GM12892 (cell line): ENCODE measurements at regions not wholly inside any gene's neighbourhood (a gene's known extent, or its start where the extent isn't known, plus 50 kb on each side); places are given as distances from the start of the nearest gene placed in this dataset.

Experiments
- DNase-seq: peaks from one replicate; pipeline ENCODE4 v3.0.0; 2011; ENCODE audit not compliant: insufficient read length
- FAIRE-seq: peaks from 2 replicates; lab custom pipeline; 2011; peaks lifted over from hg19 to GRCh38; lab: Jason Lieb, UNC
- POLR2A ChIP-seq: IDR thresholded peaks from 2 replicates; pipeline ENCODE4 v1.6.1; 2011; ENCODE audit warnings: low read depth, low read length, control low read depth
- POLR2AphosphoS5 ChIP-seq: IDR thresholded peaks from 2 replicates; pipeline ENCODE4 v1.6.1; 2011; ENCODE audit warnings: low read depth, low read length, control low read depth
- TAF1 ChIP-seq: IDR thresholded peaks from 2 replicates; pipeline ENCODE4 v1.6.1; 2011; ENCODE audit warnings: low read depth, mild to moderate bottlenecking, control low read depth, low read length, borderline replicate concordance

DNA sequence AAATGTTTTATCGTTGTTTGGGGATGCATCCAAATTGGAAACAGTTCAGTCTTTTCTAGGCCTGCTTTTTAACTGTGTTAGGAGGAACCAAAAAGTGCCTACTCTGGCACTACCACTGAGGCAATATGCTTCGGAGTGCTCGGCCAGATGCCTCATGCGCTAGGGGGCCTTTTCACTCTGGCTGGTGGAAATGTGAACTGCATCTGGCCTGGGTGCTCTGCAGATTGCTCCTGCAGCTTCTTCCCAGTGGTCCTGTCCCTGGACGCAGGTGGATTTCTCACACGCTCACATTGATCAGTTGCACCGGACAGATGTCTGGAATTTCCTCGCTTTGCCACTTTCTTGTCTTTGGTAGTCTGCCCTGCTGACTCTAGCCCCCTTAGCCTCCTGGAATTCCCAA is 330.2 kb upstream of the FMN2 start:
- DNase-seq, result no peak
- TF ChIP-seq TAF1 (no peak), POLR2AphosphoS5 (no peak), POLR2A (no peak)
- no peak for FAIRE-seq

- TF ChIP-seq POLR2A, result no peak
- no peak for TF ChIP-seq TAF1
- no peak for TF ChIP-seq POLR2AphosphoS5
- no peak for DNase-seq
- no peak for FAIRE-seq
Observed at GRCh38 chr1:239763850-239764249, 327.8 kb upstream of the FMN2 start.

GRCh38 chr1:239764546-239764945 is 327.1 kb upstream of the FMN2 start:
- FAIRE-seq (no peak), DNase-seq (no peak)
- TF ChIP-seq POLR2A, result no peak
- TF ChIP-seq TAF1, result no peak
- no peak for TF ChIP-seq POLR2AphosphoS5

DNA sequence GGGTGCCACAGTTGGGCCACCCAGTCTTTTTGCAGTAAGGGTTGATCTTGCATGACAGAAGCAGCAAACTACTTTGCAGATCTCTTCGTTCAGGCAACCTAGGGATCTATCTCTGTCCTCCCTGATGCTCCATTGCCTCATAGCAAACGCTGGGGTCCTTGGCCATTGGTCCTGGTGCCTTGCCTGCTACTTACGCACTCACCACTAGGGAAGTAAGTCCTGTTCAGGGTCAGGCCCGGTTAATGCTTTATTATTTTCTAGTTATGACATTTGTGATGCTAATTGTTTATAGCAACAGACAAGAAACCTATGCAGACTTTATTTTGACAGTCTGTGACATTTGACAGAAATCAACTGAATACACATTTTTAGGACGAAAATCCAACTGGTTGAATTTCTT is 326.5 kb upstream of the FMN2 start:
- no peak for TF ChIP-seq POLR2A
- DNase-seq (no peak), FAIRE-seq (no peak)

GRCh38 chr1:239771550-239771949 is 320.1 kb upstream of the FMN2 start:
- no peak for DNase-seq
- TF ChIP-seq TAF1 (no peak), POLR2A (no peak), POLR2AphosphoS5 (no peak)
- FAIRE-seq, result no peak

GRCh38 chr1:239772446-239772845 is 319.2 kb upstream of the FMN2 start:
- TF ChIP-seq TAF1, result no peak
- TF ChIP-seq POLR2AphosphoS5, result no peak
- no peak for TF ChIP-seq POLR2A
- FAIRE-seq (no peak), DNase-seq (no peak)

DNA sequence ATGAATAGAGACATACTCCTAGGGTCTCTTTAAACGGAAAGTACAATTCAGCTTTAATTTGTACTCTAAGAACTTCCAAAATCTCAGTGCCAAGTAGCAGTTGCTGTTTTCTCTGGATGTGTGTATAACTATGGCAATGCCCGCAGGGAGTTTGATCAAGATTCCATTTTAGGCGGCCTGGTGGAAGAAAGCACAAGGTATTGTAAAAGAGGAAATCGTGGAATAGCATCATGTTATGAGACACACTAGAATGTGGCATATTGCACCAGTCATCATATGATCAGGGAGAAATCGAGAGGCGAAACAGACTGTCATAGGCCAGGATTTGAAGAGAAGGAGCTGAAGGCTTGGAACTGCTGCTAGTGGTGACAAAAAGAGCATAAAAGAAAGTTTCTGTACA is 316.2 kb upstream of the FMN2 start:
- DNase-seq (no peak), FAIRE-seq (no peak)
- TF ChIP-seq TAF1 (no peak), POLR2AphosphoS5 (no peak), POLR2A (no peak)

DNA sequence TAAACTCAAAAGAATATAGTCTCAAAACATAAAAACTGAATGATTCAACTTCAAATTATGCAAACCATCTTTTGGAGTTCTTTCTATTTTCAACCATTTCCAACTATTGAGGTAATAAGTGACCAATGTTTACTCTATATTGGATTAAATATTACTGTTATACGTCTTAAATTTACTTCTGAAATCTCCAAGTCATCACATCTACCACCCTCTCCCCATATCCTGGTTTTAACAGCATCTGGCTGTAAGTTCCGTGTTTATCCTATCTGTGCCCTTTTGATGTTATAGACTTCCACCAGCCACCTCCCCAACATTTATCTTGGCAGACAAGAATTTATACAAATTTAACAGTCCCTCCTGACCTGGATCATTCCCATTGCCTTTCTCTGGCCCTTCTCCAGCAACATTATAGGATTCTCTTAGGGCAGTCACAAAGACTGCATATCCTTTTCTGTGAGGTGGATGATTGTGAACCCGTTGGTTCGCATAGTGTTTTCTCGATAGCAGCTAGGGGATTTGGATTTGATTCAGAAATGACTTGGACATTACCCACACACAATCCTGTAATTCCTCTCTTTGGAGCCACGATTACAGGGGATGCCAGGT is 313.4 kb upstream of the FMN2 start:
- FAIRE-seq, result no peak
- DNase-seq, result no peak
- TF ChIP-seq POLR2AphosphoS5, result no peak
- TF ChIP-seq TAF1, result no peak
- TF ChIP-seq POLR2A, result no peak

DNA sequence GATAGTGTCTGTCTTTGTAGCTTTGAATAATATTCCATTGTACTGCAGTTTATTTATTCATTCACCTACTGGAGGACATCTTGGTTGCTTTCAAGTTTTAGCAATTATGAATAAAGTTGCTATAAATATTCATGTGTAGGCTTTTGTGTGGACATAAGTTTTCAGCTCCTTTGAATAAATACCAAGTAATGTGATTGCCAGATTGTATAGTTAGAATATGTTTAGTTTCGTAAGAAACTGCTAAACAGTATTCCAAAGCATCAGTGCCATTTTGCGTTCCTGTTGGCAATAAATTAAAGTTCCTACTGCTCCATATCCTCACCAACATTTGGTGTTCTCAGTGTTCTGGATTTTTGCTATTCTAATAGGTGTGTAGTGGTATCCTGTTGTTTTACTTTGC is 311.7 kb upstream of the FMN2 start:
- FAIRE-seq (no peak), DNase-seq (no peak)
- TF ChIP-seq POLR2A, result no peak
- no peak for TF ChIP-seq POLR2AphosphoS5
- TF ChIP-seq TAF1, result no peak

DNA sequence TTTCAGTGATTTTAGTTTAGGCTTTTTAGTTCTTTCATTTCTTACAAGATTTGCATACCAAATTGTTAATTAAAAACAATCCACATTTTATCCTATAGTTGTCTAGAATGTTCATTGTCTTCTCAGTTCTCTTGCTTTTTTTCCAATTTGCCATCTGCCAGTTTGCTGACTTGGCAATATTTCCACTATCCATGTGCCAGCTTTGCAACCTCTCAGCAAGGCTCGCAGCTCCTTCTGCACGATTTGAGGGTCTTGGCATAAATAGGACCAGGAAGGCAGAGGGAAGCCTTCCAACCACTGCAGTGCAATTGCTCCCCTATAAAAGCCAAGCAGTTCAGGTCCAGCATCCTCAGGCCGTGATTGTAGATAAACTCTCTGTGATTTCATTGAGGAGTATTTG is 306.8 kb upstream of the FMN2 start:
- no peak for DNase-seq
- no peak for TF ChIP-seq POLR2AphosphoS5
- TF ChIP-seq POLR2A, result no peak
- TF ChIP-seq TAF1, result no peak
- FAIRE-seq, result no peak

GRCh38 chr1:239785576-239785975 is 306.1 kb upstream of the FMN2 start:
- FAIRE-seq, result no peak
- TF ChIP-seq POLR2A, result no peak
- no peak for TF ChIP-seq POLR2AphosphoS5
- no peak for TF ChIP-seq TAF1
- DNase-seq, result no peak

- FAIRE-seq (no peak), DNase-seq (no peak)
- no peak for TF ChIP-seq POLR2AphosphoS5
- TF ChIP-seq TAF1, result no peak
Observed at GRCh38 chr1:239786464-239786863, 305.2 kb upstream of the FMN2 start.
